Peyer's patch (tissue), 4 donors: ENCODE measurements at regions not wholly inside any gene's neighbourhood (a gene's known extent, or its start where the extent isn't known, plus 50 kb on each side); places are given as distances from the start of the nearest gene placed in this dataset.

ENCODE experiments used
- CTCF ChIP-seq, 6 experiments: fragments of 450-650 bp in 4 of 6; fragments of 200-600 bp in 2 of 6; sonication (generic) in 1 of 6; IDR thresholded peaks; one replicate each; pipeline ENCODE4 v1.5.1; 2017 to 2019; ENCODE audit warnings: antibody characterized with exemption in 6 of 6, mild to moderate bottlenecking in 3 of 6, moderate library complexity in 1 of 6
- POLR2A ChIP-seq, 2 donors: fragments of 450-650 bp; IDR thresholded peaks; one replicate each; pipeline ENCODE4 v1.5.1; 2017; ENCODE audit warnings: antibody characterized with exemption in 2 of 2, mild to moderate bottlenecking in 2 of 2, moderate library complexity in 2 of 2

GRCh38 chr20:62580733-62581132 lies 61.6 kb upstream of the SLCO4A1 start:
- TF ChIP-seq CTCF (IDR thresholded peaks at IDR 0.05) (no peak), POLR2A (IDR thresholded peaks at IDR 0.05) (no peak)
